Panc1 (cell line): ENCODE measurements at regions not wholly inside any gene's neighbourhood (a gene's known extent, or its start where the extent isn't known, plus 50 kb on each side); places are given as distances from the start of the nearest gene placed in this dataset.

Experiments used
- CTCF ChIP-seq: fragments of 450-650 bp; IDR thresholded peaks from 2 replicates; pipeline ENCODE4 v1.5.1; 2017; ENCODE audit warnings: mild to moderate bottlenecking
- POLR2AphosphoS5 ChIP-seq: IDR thresholded peaks from 2 replicates; pipeline ENCODE4 v1.6.1; 2012; ENCODE audit warnings: mild to moderate bottlenecking, low read depth, low read length, moderate library complexity
- SIN3A ChIP-seq: IDR thresholded peaks from 2 replicates; pipeline ENCODE4 v1.6.1; 2012; ENCODE audit warnings: low read depth, mild to moderate bottlenecking, low read length, moderate library complexity, borderline replicate concordance; ENCODE audit not compliant: insufficient read depth
- TCF7L2 ChIP-seq: IDR thresholded peaks from 2 replicates; pipeline ENCODE4 v1.6.1; 2011; ENCODE audit warnings: mild to moderate bottlenecking, low read depth, low read length, inconsistent platforms
- TF ChIP-seq, protein P1 (sequence below), 2 experiments: IDR thresholded peaks; 2 replicates each; pipeline ENCODE4 v1.6.1; 2011 to 2012; ENCODE audit warnings: low read depth in 2 of 2, control low read depth in 1 of 2, low read length in 1 of 2, mild to moderate bottlenecking in 1 of 2, moderate library complexity in 1 of 2; ENCODE audit not compliant: insufficient read depth in 1 of 2

DNA sequence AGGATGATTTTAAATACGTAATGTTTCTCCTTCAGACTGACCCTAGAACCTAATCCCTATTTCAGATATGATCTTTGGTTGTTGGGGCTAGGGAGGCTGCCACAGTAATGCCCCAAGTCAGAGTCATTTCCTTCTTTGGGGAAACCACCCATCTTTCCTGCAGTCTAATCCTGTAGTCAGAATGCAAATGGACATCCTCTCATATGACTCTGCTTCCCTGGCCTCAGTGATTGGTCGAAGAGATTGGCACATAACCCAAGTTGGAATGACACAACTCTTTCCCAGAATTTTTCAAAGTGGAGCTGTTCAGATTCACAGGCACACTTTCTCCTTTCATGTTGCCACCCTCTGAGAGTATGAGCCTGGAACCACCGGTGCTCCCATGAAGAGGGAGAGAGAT, 58.8 kb upstream of the ZNF644 start:
- no peak for TF ChIP-seq CTCF
- TF ChIP-seq, protein P1, sequence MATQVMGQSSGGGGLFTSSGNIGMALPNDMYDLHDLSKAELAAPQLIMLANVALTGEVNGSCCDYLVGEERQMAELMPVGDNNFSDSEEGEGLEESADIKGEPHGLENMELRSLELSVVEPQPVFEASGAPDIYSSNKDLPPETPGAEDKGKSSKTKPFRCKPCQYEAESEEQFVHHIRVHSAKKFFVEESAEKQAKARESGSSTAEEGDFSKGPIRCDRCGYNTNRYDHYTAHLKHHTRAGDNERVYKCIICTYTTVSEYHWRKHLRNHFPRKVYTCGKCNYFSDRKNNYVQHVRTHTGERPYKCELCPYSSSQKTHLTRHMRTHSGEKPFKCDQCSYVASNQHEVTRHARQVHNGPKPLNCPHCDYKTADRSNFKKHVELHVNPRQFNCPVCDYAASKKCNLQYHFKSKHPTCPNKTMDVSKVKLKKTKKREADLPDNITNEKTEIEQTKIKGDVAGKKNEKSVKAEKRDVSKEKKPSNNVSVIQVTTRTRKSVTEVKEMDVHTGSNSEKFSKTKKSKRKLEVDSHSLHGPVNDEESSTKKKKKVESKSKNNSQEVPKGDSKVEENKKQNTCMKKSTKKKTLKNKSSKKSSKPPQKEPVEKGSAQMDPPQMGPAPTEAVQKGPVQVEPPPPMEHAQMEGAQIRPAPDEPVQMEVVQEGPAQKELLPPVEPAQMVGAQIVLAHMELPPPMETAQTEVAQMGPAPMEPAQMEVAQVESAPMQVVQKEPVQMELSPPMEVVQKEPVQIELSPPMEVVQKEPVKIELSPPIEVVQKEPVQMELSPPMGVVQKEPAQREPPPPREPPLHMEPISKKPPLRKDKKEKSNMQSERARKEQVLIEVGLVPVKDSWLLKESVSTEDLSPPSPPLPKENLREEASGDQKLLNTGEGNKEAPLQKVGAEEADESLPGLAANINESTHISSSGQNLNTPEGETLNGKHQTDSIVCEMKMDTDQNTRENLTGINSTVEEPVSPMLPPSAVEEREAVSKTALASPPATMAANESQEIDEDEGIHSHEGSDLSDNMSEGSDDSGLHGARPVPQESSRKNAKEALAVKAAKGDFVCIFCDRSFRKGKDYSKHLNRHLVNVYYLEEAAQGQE (IDR thresholded peaks at IDR 0.05; ENCODE audit: insufficient read depth in 1 of 2, low read depth in 2 of 2, low read length in 1 of 2) = no peak
- TF ChIP-seq SIN3A = no peak
- no peak for TF ChIP-seq POLR2AphosphoS5
- no peak for TF ChIP-seq TCF7L2
